ENCODE measurements at regions not wholly inside any gene's neighbourhood (a gene's known extent, or its start where the extent isn't known, plus 50 kb on each side); places are given as distances from the start of the nearest gene placed in this dataset.
A peak's percentile ranks its signal among the peaks of the same experiment; 100 is the strongest.
"Not testable (repeated sequence)": the region's sequence is repeated elsewhere in the genome, so short reads cannot be mapped to it uniquely, and the experiment has no call there.

- Histone ChIP-seq H3K27me3 (no peaks in the 10 kb centered on the region), H3K9me3 (no peaks in the 10 kb centered on the region), H3K4me3 (no peak overlapping the region), H3K36me3 (no peaks in the 10 kb centered on the region), H3K27ac (no peak overlapping the region), H3K4me1 (no peaks in the 10 kb centered on the region)
- no peak for DNase-seq
- TF ChIP-seq POLR2AphosphoS5 (IDR thresholded peaks at IDR 0.05) (no peak), EP300 (IDR thresholded peaks at IDR 0.05; ENCODE audit: low read depth) (no peak), POLR2A (IDR thresholded peaks at IDR 0.05) (no peak)
- TF ChIP-seq, protein P1, sequence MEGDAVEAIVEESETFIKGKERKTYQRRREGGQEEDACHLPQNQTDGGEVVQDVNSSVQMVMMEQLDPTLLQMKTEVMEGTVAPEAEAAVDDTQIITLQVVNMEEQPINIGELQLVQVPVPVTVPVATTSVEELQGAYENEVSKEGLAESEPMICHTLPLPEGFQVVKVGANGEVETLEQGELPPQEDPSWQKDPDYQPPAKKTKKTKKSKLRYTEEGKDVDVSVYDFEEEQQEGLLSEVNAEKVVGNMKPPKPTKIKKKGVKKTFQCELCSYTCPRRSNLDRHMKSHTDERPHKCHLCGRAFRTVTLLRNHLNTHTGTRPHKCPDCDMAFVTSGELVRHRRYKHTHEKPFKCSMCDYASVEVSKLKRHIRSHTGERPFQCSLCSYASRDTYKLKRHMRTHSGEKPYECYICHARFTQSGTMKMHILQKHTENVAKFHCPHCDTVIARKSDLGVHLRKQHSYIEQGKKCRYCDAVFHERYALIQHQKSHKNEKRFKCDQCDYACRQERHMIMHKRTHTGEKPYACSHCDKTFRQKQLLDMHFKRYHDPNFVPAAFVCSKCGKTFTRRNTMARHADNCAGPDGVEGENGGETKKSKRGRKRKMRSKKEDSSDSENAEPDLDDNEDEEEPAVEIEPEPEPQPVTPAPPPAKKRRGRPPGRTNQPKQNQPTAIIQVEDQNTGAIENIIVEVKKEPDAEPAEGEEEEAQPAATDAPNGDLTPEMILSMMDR (IDR thresholded peaks at IDR 0.05) = no peak
- in situ Hi-C loops (cut with MboI; ENCODE audit: low pct_ligation_motif_present in 1 of 4, low pct_unique_long_range_greater_than_20kb in 1 of 4, low sequenced_read_pairs in 3 of 4) = no loop called here
- intact Hi-C loops (cut with DNase I; ENCODE audit: low total_unique reads) = no loop called here
These were observed 417.7 kb downstream of the CHSY3 start for GRCh38 chr5:130321931-130322330.

DNA sequence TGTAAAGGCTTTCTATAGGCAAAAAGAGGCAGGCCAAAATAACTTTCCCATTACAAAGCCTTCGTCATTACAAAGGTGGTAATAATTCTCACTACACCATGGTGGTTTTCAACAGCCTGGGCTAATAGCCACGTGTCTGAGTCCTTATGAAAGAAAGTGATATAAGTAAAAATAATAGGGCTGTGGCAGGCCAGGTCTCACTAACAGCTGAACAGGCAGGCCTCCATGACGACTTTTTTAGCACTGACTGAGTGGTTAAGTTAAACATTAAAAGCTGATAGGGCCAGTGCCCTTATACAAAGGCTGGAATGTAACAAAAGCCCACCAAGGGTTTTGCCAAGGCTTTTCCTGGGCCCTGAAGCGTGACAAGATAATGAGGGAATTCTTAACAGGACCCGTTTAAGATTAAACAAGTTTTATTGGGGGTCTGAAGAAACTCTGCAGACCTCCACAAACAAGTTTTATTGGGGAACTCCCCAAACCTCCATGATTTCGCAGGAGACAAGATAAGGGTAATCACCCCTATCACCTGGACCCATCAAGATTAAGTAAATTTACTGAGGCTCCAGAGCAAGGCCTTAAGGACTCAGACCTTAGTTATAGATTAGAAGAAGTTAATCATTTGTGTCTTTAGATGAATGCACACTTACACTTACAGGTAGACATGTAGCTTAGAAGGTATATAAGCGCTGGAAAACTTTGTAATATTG is 412.9 kb downstream of the CHSY3 start:
- in situ Hi-C loops (cut with MboI; ENCODE audit: low pct_ligation_motif_present in 1 of 4, low pct_unique_long_range_greater_than_20kb in 1 of 4, low sequenced_read_pairs in 3 of 4) = no loop called here
- intact Hi-C loops (cut with DNase I; ENCODE audit: low total_unique reads) = no loop called here
- Histone ChIP-seq H3K4me1 (no peaks in the 10 kb centered on the region), H3K36me3 (no peaks in the 10 kb centered on the region), H3K27me3 (no peaks in the 10 kb centered on the region), H3K27ac (no peak overlapping the region), H3K9me3 (peaks cover 0 to 9% of the 10 kb centered on the region in 2 donors), H3K4me3 (no peak overlapping the region)
- no peak for DNase-seq
- 40 to 57% methylated on average over 6 to 7 of the region's 7 CpGs for WGBS, 2 donors (ENCODE audit: low coverage in 1 of 2)
- no peak for TF ChIP-seq EP300 (IDR thresholded peaks at IDR 0.05; ENCODE audit: low read depth)
- no peak for TF ChIP-seq POLR2AphosphoS5 (IDR thresholded peaks at IDR 0.05)
- TF ChIP-seq, protein P1 (IDR thresholded peaks at IDR 0.05) = no peak
- no peak for TF ChIP-seq POLR2A (IDR thresholded peaks at IDR 0.05)

GRCh38 chr5:130295235-130295634 is 391.0 kb downstream of the CHSY3 start:
- intact Hi-C loops (cut with DNase I; ENCODE audit: low total_unique reads) (no loop called here), in situ Hi-C loops (cut with MboI; ENCODE audit: low pct_ligation_motif_present in 1 of 4, low pct_unique_long_range_greater_than_20kb in 1 of 4, low sequenced_read_pairs in 3 of 4) (no loop called here)
- TF ChIP-seq, protein P1 (IDR thresholded peaks at IDR 0.05) = no peak
- TF ChIP-seq POLR2AphosphoS5 (IDR thresholded peaks at IDR 0.05) = no peak
- no peak for TF ChIP-seq POLR2A (IDR thresholded peaks at IDR 0.05)
- no peak for TF ChIP-seq EP300 (IDR thresholded peaks at IDR 0.05; ENCODE audit: low read depth)
- H3K36me3 ChIP-seq = no peaks in the 10 kb centered on the region
- H3K4me3 ChIP-seq = no peak overlapping the region
- no peak for DNase-seq
- H3K27ac ChIP-seq = peak overlapping the region in 1 of 4 donors; percentile 54
- whole genome bisulfite sequencing, 2 donors (ENCODE audit: low coverage in 1 of 2) = 97 to 100% methylated on average over 1 of the region's 1 CpG
- H3K27me3 ChIP-seq = no peaks in the 10 kb centered on the region
- H3K9me3 ChIP-seq = no peaks in the 10 kb centered on the region
- no peaks in the 10 kb centered on the region for H3K4me1 ChIP-seq

DNA sequence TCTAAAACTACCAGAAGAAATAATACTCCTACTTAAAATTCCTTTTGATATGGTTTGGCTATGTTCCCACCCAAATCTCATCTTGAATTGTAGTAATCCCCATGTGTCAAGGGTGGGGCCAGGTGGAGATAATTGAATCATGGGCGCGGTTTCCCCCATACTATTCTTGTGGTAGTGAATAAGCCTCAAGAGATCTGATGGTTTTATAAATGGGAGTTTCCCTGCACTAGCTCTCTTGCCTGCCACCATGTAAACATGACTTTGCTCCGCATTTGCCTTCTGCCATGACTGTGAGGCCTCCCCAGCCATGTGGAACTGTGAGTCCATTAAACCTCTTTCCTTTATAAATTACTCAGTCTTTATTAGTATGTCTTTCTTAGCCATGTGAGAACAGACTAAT is 390.5 kb downstream of the CHSY3 start:
- WGBS, 2 donors (ENCODE audit: low coverage in 1 of 2) = 77% methylated on average over 3 of the region's 3 CpGs
- H3K27me3 ChIP-seq; H3K36me3 ChIP-seq; H3K9me3 ChIP-seq; DNase-seq; H3K4me1 ChIP-seq; in situ Hi-C loops (cut with MboI; ENCODE audit: low pct_ligation_motif_present in 1 of 4, low pct_unique_long_range_greater_than_20kb in 1 of 4, low sequenced_read_pairs in 3 of 4); H3K4me3 ChIP-seq: not testable (repeated sequence)
- H3K27ac ChIP-seq = peak overlapping the region in 1 of 4 donors; percentile 54
- intact Hi-C loops (cut with DNase I; ENCODE audit: low total_unique reads) = loop anchor here (5.0 kb wide), 1 partner anchor 1158 kb away; no protein-coding TSS in a partner anchor

GRCh38 chr5:130290219-130290618 is 386.0 kb downstream of the CHSY3 start:
- no peak overlapping the region for H3K4me3 ChIP-seq
- H3K36me3 ChIP-seq = no peaks in the 10 kb centered on the region
- in situ Hi-C loops (cut with MboI; ENCODE audit: low pct_ligation_motif_present in 1 of 4, low pct_unique_long_range_greater_than_20kb in 1 of 4, low sequenced_read_pairs in 3 of 4) (no loop called here), intact Hi-C loops (cut with DNase I; ENCODE audit: low total_unique reads) (loop anchor here (5.0 kb wide), 1 partner anchor 1162 kb away; no protein-coding TSS in a partner anchor)
- DNase-seq = no peak
- 55% methylated on average over 1 to 2 of the region's 2 CpGs for WGBS, 2 donors (ENCODE audit: low coverage in 1 of 2)
- H3K9me3 ChIP-seq = no peaks in the 10 kb centered on the region
- H3K27me3 ChIP-seq = no peaks in the 10 kb centered on the region
- no peaks in the 10 kb centered on the region for H3K4me1 ChIP-seq
- peak overlapping the region in 1 of 4 donors; percentile 51 for H3K27ac ChIP-seq
- TF ChIP-seq POLR2AphosphoS5 (IDR thresholded peaks at IDR 0.05) (no peak), EP300 (IDR thresholded peaks at IDR 0.05; ENCODE audit: low read depth) (no peak)

All from transverse colon (tissue), 4 donors.